GM18519 (cell line): ENCODE measurements at regions not wholly inside any gene's neighbourhood (a gene's known extent, or its start where the extent isn't known, plus 50 kb on each side); places are given as distances from the start of the nearest gene placed in this dataset.

Experiments
- ATAC-seq: cut with Tn5 transposase; IDR thresholded peaks from one replicate; pipeline ENCODE4 v1.9.1; 2021; ENCODE audit warnings: mild to moderate bottlenecking, moderate library complexity; ENCODE audit not compliant: unreplicated experiment, low FRiP score

GRCh38 chr6:48057601-48058000, 53.4 kb downstream of the PTCHD4 start:
- no peak for ATAC-seq

GRCh38 chr6:48048451-48049146, 62.4 kb downstream of the PTCHD4 start:
- ATAC-seq: no peak

- ATAC-seq: no peak
These were observed 69.1 kb downstream of the PTCHD4 start for GRCh38 chr6:48041894-48042293.

GRCh38 chr6:48037946-48038345, 73.1 kb downstream of the PTCHD4 start:
- ATAC-seq: peak; percentile 43

GRCh38 chr6:48036316-48036715, 74.7 kb downstream of the PTCHD4 start:
- no peak for ATAC-seq

- ATAC-seq: no peak
These were observed 78.8 kb downstream of the PTCHD4 start for GRCh38 chr6:48032151-48032550.

- ATAC-seq: no peak
These were observed 79.3 kb downstream of the PTCHD4 start for GRCh38 chr6:48031711-48032110.

- peak; percentile 83 for ATAC-seq
These were observed 83.1 kb downstream of the PTCHD4 start for GRCh38 chr6:48027704-48028435.

- no peak for ATAC-seq
These were observed 86.0 kb downstream of the PTCHD4 start for GRCh38 chr6:48024956-48025355.

GRCh38 chr6:48021904-48022303, 89.1 kb downstream of the PTCHD4 start:
- no peak for ATAC-seq

- no peak for ATAC-seq
These were observed 94.8 kb downstream of the PTCHD4 start for GRCh38 chr6:48016020-48016755.

- no peak for ATAC-seq
These were observed 118.2 kb downstream of the PTCHD4 start for GRCh38 chr6:47992809-47993208.

GRCh38 chr6:47983491-47983890, 127.5 kb downstream of the PTCHD4 start:
- no peak for ATAC-seq

- no peak for ATAC-seq
These were observed 133.7 kb downstream of the PTCHD4 start for GRCh38 chr6:47977314-47977713.

- ATAC-seq: no peak
These were observed 136.9 kb downstream of the PTCHD4 start for GRCh38 chr6:47974106-47974505.

- ATAC-seq: no peak
These were observed 140.2 kb downstream of the PTCHD4 start for GRCh38 chr6:47970826-47971225.

- peak; percentile 77 for ATAC-seq
These were observed 143.2 kb downstream of the PTCHD4 start for GRCh38 chr6:47967843-47968242.

GRCh38 chr6:47964969-47965368, 146.0 kb downstream of the PTCHD4 start:
- no peak for ATAC-seq

GRCh38 chr6:47952640-47953039, 158.4 kb downstream of the PTCHD4 start:
- ATAC-seq: no peak

GRCh38 chr6:47944846-47945245, 163.0 kb downstream of the OPN5 start:
- no peak for ATAC-seq

- ATAC-seq: no peak
These were observed 156.6 kb downstream of the OPN5 start for GRCh38 chr6:47938405-47938804.
